ENCODE measurements at regions not wholly inside any gene's neighbourhood (a gene's known extent, or its start where the extent isn't known, plus 50 kb on each side); places are given as distances from the start of the nearest gene placed in this dataset.

- DNase-seq = no peak
Measured at GRCh38 chr10:118838364-118838763, 83.6 kb upstream of the CACUL1 start.

- DNase-seq = no peak
Measured at GRCh38 chr10:118839348-118839747, 84.6 kb upstream of the CACUL1 start.

- DNase-seq = peak; percentile 16
Measured at GRCh38 chr10:118840071-118840775, 85.5 kb upstream of the CACUL1 start.

- DNase-seq = no peak
Measured at GRCh38 chr10:118840776-118841468, 86.2 kb upstream of the CACUL1 start.

GRCh38 chr10:118841881-118842605 is 87.3 kb upstream of the CACUL1 start:
- DNase-seq = no peak

- DNase-seq = no peak
Measured at GRCh38 chr10:118842843-118843624, 88.3 kb upstream of the CACUL1 start.

- DNase-seq = no peak
Measured at GRCh38 chr10:118843647-118844265, 89.0 kb upstream of the CACUL1 start.

- DNase-seq = no peak
Measured at GRCh38 chr10:118844731-118845521, 90.2 kb upstream of the CACUL1 start.

GRCh38 chr10:118845776-118846175 is 91.0 kb upstream of the CACUL1 start:
- no peak for DNase-seq

- peak; percentile 81 for DNase-seq
Measured at GRCh38 chr10:118850418-118851061, 95.8 kb upstream of the CACUL1 start.

- DNase-seq = peak; percentile 65
Measured at GRCh38 chr10:118851062-118852035, 96.6 kb upstream of the CACUL1 start.

GRCh38 chr10:118853916-118854315 is 99.1 kb upstream of the CACUL1 start:
- no peak for DNase-seq

GRCh38 chr10:118856106-118856505 is 101.3 kb upstream of the CACUL1 start:
- no peak for DNase-seq

- DNase-seq = no peak
Measured at GRCh38 chr10:118865998-118866693, 111.4 kb upstream of the CACUL1 start.

GRCh38 chr10:118867768-118868167 is 113.0 kb upstream of the CACUL1 start:
- no peak for DNase-seq

GRCh38 chr10:118868589-118868988 is 113.8 kb upstream of the CACUL1 start:
- DNase-seq = no peak

- DNase-seq = peak; percentile 91
Measured at GRCh38 chr10:118870467-118871243, 115.9 kb upstream of the CACUL1 start.

GRCh38 chr10:118871244-118871865 is 116.6 kb upstream of the CACUL1 start:
- DNase-seq = peak; percentile 6
